Lung (tissue), 11 donors: ENCODE measurements at regions not wholly inside any gene's neighbourhood (a gene's known extent, or its start where the extent isn't known, plus 50 kb on each side); places are given as distances from the start of the nearest gene placed in this dataset.

Experiments used
- ATAC-seq: fragments of 200-7000 bp; cut with Tn5 transposase; one replicate; pipeline ENCODE4 v1.9.1; 2020; ENCODE audit warnings: moderate number of reproducible peaks; ENCODE audit not compliant: insufficient read depth, low FRiP score
- DNase-seq, 3 donors: peaks; one replicate each; pipeline ENCODE4 v3.0.0-alpha.2; 2013 to 2017
- H3K27ac ChIP-seq, 2 donors: one replicate each; pipeline ENCODE4 v1.5.1; 2013; ENCODE audit warnings: mild to moderate bottlenecking in 2 of 2, moderate library complexity in 2 of 2, control low read depth in 1 of 2, inconsistent platforms in 1 of 2, low read depth in 1 of 2, low read length in 1 of 2
- H3K27me3 ChIP-seq, 3 donors: one replicate each; pipeline ENCODE4 v1.5.1; 2013; ENCODE audit warnings: low read length in 2 of 3; ENCODE audit not compliant: control insufficient read depth in 3 of 3, insufficient read depth in 3 of 3
- H3K36me3 ChIP-seq, 4 donors: one replicate each; pipeline ENCODE4 v1.5.1; 2013; ENCODE audit warnings: low read length in 4 of 4, mild to moderate bottlenecking in 1 of 4, moderate library complexity in 1 of 4; ENCODE audit not compliant: control insufficient read depth in 4 of 4, insufficient read depth in 4 of 4
- H3K4me1 ChIP-seq, 5 donors: one replicate each; pipeline ENCODE4 v1.5.1; 2013; ENCODE audit warnings: low read length in 5 of 5, mild to moderate bottlenecking in 2 of 5, moderate library complexity in 1 of 5; ENCODE audit not compliant: control insufficient read depth in 5 of 5, insufficient read depth in 5 of 5
- H3K4me3 ChIP-seq: one replicate; pipeline ENCODE4 v1.5.1; 2013; ENCODE audit warnings: mild to moderate bottlenecking, control low read depth, moderate library complexity
- H3K9ac ChIP-seq, 2 donors: one replicate each; pipeline ENCODE4 v1.5.1; 2013; ENCODE audit warnings: low read length in 2 of 2, control low read depth in 1 of 2; ENCODE audit not compliant: insufficient read depth in 1 of 2
- H3K9me3 ChIP-seq, 4 donors: one replicate each; pipeline ENCODE4 v1.5.1; 2013; ENCODE audit warnings: low read length in 3 of 4, mild to moderate bottlenecking in 1 of 4, moderate library complexity in 1 of 4; ENCODE audit not compliant: control insufficient read depth in 4 of 4, insufficient read depth in 3 of 4
- CTCF ChIP-seq: IDR thresholded peaks from 2 replicates; pipeline ENCODE4 v1.5.1; 2012; ENCODE audit warnings: mild to moderate bottlenecking; ENCODE audit errors: control extremely low read depth, extremely low read depth
- WGBS, 2 donors: extraction: QIAGEN DNeasy Blood & Tissue Kit; methylation state at CpG; one replicate each; pipeline ENCODE4 v1.1.7; 2013; 5-methylcytosine and 5-hydroxymethylcytosine counted together
- donor health status: control.
- donor health status: control.
- donor health status: Bipolar disorder and iron deficiency.
- donor health status: healthy.
- donor health status: DM: yes; HTN: yes; CAD: no.

- ATAC-seq (no peak), DNase-seq (no peak)
- TF ChIP-seq CTCF: no peak
- Histone ChIP-seq H3K27me3 (no peaks in the 10 kb centered on the region), H3K4me1 (peaks cover 0 to 6% (median 5%) of the 10 kb centered on the region in 5 donors), H3K4me3 (no peak overlapping the region), H3K36me3 (no peaks in the 10 kb centered on the region), H3K27ac (no peak overlapping the region), H3K9me3 (peaks cover 0 to 1% (median 0%) of the 10 kb centered on the region in 4 donors), H3K9ac (no peak overlapping the region)
- 73 to 87% methylated on average over 4 of the region's 4 CpGs for WGBS, 2 donors
These were observed 66.6 kb upstream of the STAM2 start for GRCh38 chr2:152241948-152242729.

- ATAC-seq: no peak
- no peak for TF ChIP-seq CTCF
These were observed 67.4 kb upstream of the STAM2 start for GRCh38 chr2:152242787-152243472.

GRCh38 chr2:152243761-152244640 is 68.4 kb upstream of the STAM2 start:
- Histone ChIP-seq H3K9me3 (peaks cover 0 to 1% (median 0%) of the 10 kb centered on the region in 4 donors), H3K27ac (no peak overlapping the region), H3K9ac (no peak overlapping the region), H3K27me3 (no peaks in the 10 kb centered on the region), H3K4me3 (no peak overlapping the region), H3K4me1 (peaks cover 0 to 6% (median 5%) of the 10 kb centered on the region in 5 donors), H3K36me3 (no peaks in the 10 kb centered on the region)
- DNase-seq (peak in 1 of 3 donors; percentile 32), ATAC-seq (no peak)
- no peak for TF ChIP-seq CTCF
- 72 to 81% methylated on average over 8 of the region's 8 CpGs for WGBS, 2 donors

More at GRCh38 chr2:152242787-152243472, 67.4 kb upstream of the STAM2 start:
- Histone ChIP-seq H3K27ac (no peak overlapping the region), H3K4me3 (no peak overlapping the region), H3K36me3 (no peaks in the 10 kb centered on the region), H3K9me3 (peaks cover 0 to 1% (median 0%) of the 10 kb centered on the region in 4 donors), H3K4me1 (peaks cover 0 to 6% (median 5%) of the 10 kb centered on the region in 5 donors), H3K9ac (no peak overlapping the region), H3K27me3 (no peaks in the 10 kb centered on the region)
- peak in 1 of 3 donors; percentile 8 for DNase-seq
- 89 to 91% methylated on average over 3 of the region's 3 CpGs for WGBS, 2 donors
